Panc1 (cell line): ENCODE measurements at regions not wholly inside any gene's neighbourhood (a gene's known extent, or its start where the extent isn't known, plus 50 kb on each side); places are given as distances from the start of the nearest gene placed in this dataset.

Experiments used
- ATAC-seq: fragments of 200-7000 bp; cut with Tn5 transposase; 2 replicates; pipeline ENCODE4 v1.9.1; 2020; ENCODE audit warnings: mild to moderate bottlenecking, moderate library complexity
- BruUV-seq: library from RNA; stranded (reverse); fragments of 400-500 nt; replicated peaks from 2 replicates; lab custom pipeline; 2021; lab: Mats Ljungman, UMichigan
- CTCF ChIA-PET: fragments of 300-600 bp; sonication (Branson Sonifier 250); formaldehyde crosslinking; loops from one replicate; lab custom pipeline; 2022; ENCODE audit warnings: antibody characterized with exemption; lab: Charles Lee
- POLR2A ChIA-PET: fragments of 300-600 bp; sonication (Branson Sonifier 250); formaldehyde crosslinking; loops from one replicate; lab custom pipeline; 2022; ENCODE audit warnings: antibody characterized with exemption; lab: Charles Lee
- DNase-seq: peaks from one replicate; pipeline ENCODE4 v3.0.0-alpha.2; 2010; ENCODE audit warnings: low read depth, low spot score
- H3K27ac ChIP-seq: 2 replicates; pipeline ENCODE4 v1.5.1; 2011; ENCODE audit warnings: mild to moderate bottlenecking, low read length, inconsistent platforms
- H3K27me3 ChIP-seq: fragments of 200-500 bp; sonication (Bioruptor generic); 2 replicates; pipeline ENCODE4 v1.6.0; 2014; ENCODE audit warnings: low read length, inconsistent platforms; ENCODE audit not compliant: control insufficient read depth, insufficient read depth
- H3K36me3 ChIP-seq: fragments of 200-500 bp; sonication (Bioruptor generic); 2 replicates; pipeline ENCODE4 v1.5.1; 2014; ENCODE audit warnings: inconsistent platforms, mild to moderate bottlenecking, low read length, moderate library complexity; ENCODE audit not compliant: control insufficient read depth, insufficient read depth
- H3K4me1 ChIP-seq: 2 replicates; pipeline ENCODE4 v1.5.1; 2011; ENCODE audit warnings: inconsistent platforms, mild to moderate bottlenecking, low read length, moderate library complexity; ENCODE audit not compliant: control insufficient read depth, insufficient read depth
- H3K4me3 ChIP-seq, 2 experiments: 2 replicates each; pipeline ENCODE4 v1.5.1; 2011 to 2012; ENCODE audit warnings: low read depth in 2 of 2, low read length in 2 of 2, mild to moderate bottlenecking in 2 of 2, inconsistent platforms in 1 of 2, moderate library complexity in 1 of 2
- H3K9me3 ChIP-seq: fragments of 200-500 bp; sonication (Bioruptor generic); 2 replicates; pipeline ENCODE4 v1.5.1; 2014; ENCODE audit warnings: low read depth, mild to moderate bottlenecking, inconsistent platforms, low read length, moderate library complexity; ENCODE audit not compliant: control insufficient read depth, insufficient read depth
- CTCF ChIP-seq: fragments of 450-650 bp; IDR thresholded peaks from 2 replicates; pipeline ENCODE4 v1.5.1; 2017; ENCODE audit warnings: mild to moderate bottlenecking
- POLR2AphosphoS5 ChIP-seq: IDR thresholded peaks from 2 replicates; pipeline ENCODE4 v1.6.1; 2012; ENCODE audit warnings: mild to moderate bottlenecking, low read depth, low read length, moderate library complexity
- REST ChIP-seq, 2 experiments: IDR thresholded peaks; 2 replicates each; pipeline ENCODE4 v1.6.1; 2011 to 2012; ENCODE audit warnings: low read depth in 2 of 2, control low read depth in 1 of 2, low read length in 1 of 2, mild to moderate bottlenecking in 1 of 2, moderate library complexity in 1 of 2; ENCODE audit not compliant: insufficient read depth in 1 of 2
- SIN3A ChIP-seq: IDR thresholded peaks from 2 replicates; pipeline ENCODE4 v1.6.1; 2012; ENCODE audit warnings: low read depth, mild to moderate bottlenecking, low read length, moderate library complexity, borderline replicate concordance; ENCODE audit not compliant: insufficient read depth
- TCF7L2 ChIP-seq: IDR thresholded peaks from 2 replicates; pipeline ENCODE4 v1.6.1; 2011; ENCODE audit warnings: mild to moderate bottlenecking, low read depth, low read length, inconsistent platforms
- in situ Hi-C: cut with HindIII; loops from 2 replicates; pipeline ENCODE4 v1.10.0; 2016; ENCODE audit warnings: low sequenced_read_pairs, low pct_unique_long_range_greater_than_20kb
- intact Hi-C: fragments of 100-400 bp; cut with micrococcal nuclease; formaldehyde crosslinking; loops from one replicate; pipeline ENCODE4 v1.10.0; 2022; ENCODE audit not compliant: unreplicated experiment

DNA sequence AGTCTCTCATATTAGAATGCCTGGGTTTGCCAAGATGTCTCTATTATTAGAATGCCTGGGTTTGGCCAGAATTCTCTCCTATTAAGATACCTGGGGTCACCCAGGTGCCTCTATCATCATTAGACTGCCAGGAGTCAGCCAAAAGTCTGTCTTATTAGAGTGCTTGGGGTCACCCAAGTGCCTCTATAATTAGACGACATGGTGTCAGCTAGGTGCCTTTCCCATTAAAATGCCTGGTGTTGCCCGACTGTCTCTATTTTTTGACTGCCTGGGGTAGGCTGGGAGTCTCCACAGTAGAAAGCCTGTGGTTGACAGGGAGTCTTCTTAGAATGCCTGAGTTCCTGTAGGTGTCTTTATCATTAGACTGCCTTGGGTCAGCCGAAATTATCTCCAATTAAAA, 1536.6 kb downstream of the UQCRFS1 start:
- H3K36me3 ChIP-seq = no peaks in the 10 kb centered on the region

GRCh38 chr19:27675771-27676170, 1537.2 kb downstream of the UQCRFS1 start:
- no TSS peak for BruUV-seq
- no peaks in the 10 kb centered on the region for H3K4me1 ChIP-seq
- no peaks in the 10 kb centered on the region for H3K36me3 ChIP-seq
- CTCF ChIA-PET = no interaction called here
- H3K9me3 ChIP-seq = no peaks in the 10 kb centered on the region
- POLR2A ChIA-PET = no interaction called here
- DNase-seq (no peak), ATAC-seq (no peak)
- in situ Hi-C loops = no loop called here
- H3K27ac ChIP-seq = no peak overlapping the region
- intact Hi-C loops = no loop called here
- no peak overlapping the region for H3K4me3 ChIP-seq
- TF ChIP-seq POLR2AphosphoS5 (no peak), CTCF (no peak), TCF7L2 (no peak)
- no peaks in the 10 kb centered on the region for H3K27me3 ChIP-seq

More for the DNA sequence above, 1536.6 kb downstream of the UQCRFS1 start:
- BruUV-seq = no TSS peak
- H3K4me3 ChIP-seq = no peak overlapping the region
- intact Hi-C loops (no loop called here), in situ Hi-C loops (no loop called here)
- no peaks in the 10 kb centered on the region for H3K9me3 ChIP-seq
- POLR2A ChIA-PET = no interaction called here
- DNase-seq (no peak), ATAC-seq (no peak)
- no peak for TF ChIP-seq REST (IDR thresholded peaks at IDR 0.05; ENCODE audit: insufficient read depth in 1 of 2, low read depth in 2 of 2, low read length in 1 of 2)
- CTCF ChIA-PET = no interaction called here
- no peak overlapping the region for H3K27ac ChIP-seq
- H3K4me1 ChIP-seq = no peaks in the 10 kb centered on the region
- no peaks in the 10 kb centered on the region for H3K27me3 ChIP-seq

DNA sequence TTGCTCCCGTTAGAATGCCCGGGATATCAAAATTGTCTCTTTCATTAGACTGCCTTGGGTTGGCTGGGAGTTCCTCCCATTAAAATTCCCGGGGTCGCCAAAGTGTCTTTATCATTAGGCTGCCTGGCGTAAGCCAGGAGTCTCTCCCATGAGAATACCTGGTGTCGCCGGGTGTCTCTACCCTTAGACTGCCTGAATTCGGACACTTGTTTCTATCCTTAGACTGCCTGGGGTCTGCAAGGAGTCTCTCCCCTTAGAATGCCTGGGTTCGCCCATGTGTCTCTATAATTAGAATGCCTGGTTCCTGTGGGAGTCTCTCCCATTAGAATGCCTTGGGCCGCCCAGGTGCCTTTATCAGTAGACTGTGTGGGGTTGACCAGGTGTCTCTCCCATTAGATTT, 1538.2 kb downstream of the UQCRFS1 start:
- no peaks in the 10 kb centered on the region for H3K36me3 ChIP-seq
- TF ChIP-seq POLR2AphosphoS5 = no peak
- no peak for TF ChIP-seq CTCF
- TF ChIP-seq TCF7L2 = no peak
- no peak for TF ChIP-seq SIN3A
- no peak for TF ChIP-seq REST (IDR thresholded peaks at IDR 0.05; ENCODE audit: insufficient read depth in 1 of 2, low read depth in 2 of 2, low read length in 1 of 2)
- no peak overlapping the region for H3K27ac ChIP-seq
- intact Hi-C loops = no loop called here
- H3K27me3 ChIP-seq = no peaks in the 10 kb centered on the region
- H3K4me3 ChIP-seq = no peak overlapping the region
- H3K9me3 ChIP-seq = no peaks in the 10 kb centered on the region
- ChIA-PET CTCF (no interaction called here), POLR2A (no interaction called here)
- no peak for ATAC-seq
- no TSS peak for BruUV-seq
- in situ Hi-C loops = no loop called here
- DNase-seq = no peak
- no peaks in the 10 kb centered on the region for H3K4me1 ChIP-seq
